WTC11 (cell line): ENCODE measurements at regions not wholly inside any gene's neighbourhood (a gene's known extent, or its start where the extent isn't known, plus 50 kb on each side); places are given as distances from the start of the nearest gene placed in this dataset.

Experiments used
- ATAC-seq: fragments of 200-7000 bp; cut with Tn5 transposase; 2 replicates; pipeline ENCODE4 v1.10.0; 2021; ENCODE audit warnings: mild to moderate bottlenecking, moderate library complexity
- CTCF ChIA-PET: fragments of 300-600 bp; sonication (Branson Sonifier 250); formaldehyde crosslinking; loops from one replicate; lab custom pipeline; 2021; ENCODE audit warnings: antibody characterized with exemption; lab: Charles Lee
- POLR2A ChIA-PET: fragments of 350-600 bp; sonication (Branson Sonifier 250); formaldehyde crosslinking; loops from one replicate; lab custom pipeline; 2021; ENCODE audit warnings: antibody characterized with exemption; lab: Charles Lee
- DNase-seq: peaks from one replicate; pipeline ENCODE4 v3.0.0; 2021; ENCODE audit warnings: low spot score
- H3K27ac Mint-ChIP-seq: 2 replicates; pipeline ENCODE4 v1.8.0; 2021; ENCODE audit warnings: mixed read lengths
- H3K27me3 Mint-ChIP-seq: 2 replicates; pipeline ENCODE4 v1.8.0; 2021; ENCODE audit warnings: low read depth, mild to moderate bottlenecking, moderate library complexity, mixed read lengths
- H3K36me3 Mint-ChIP-seq: 2 replicates; pipeline ENCODE4 v1.8.0; 2021; ENCODE audit warnings: mixed read lengths
- H3K4me1 Mint-ChIP-seq: 2 replicates; pipeline ENCODE4 v1.8.0; 2022; ENCODE audit warnings: mixed read lengths
- H3K4me3 Mint-ChIP-seq: 2 replicates; pipeline ENCODE4 v1.8.0; 2021; ENCODE audit warnings: mild to moderate bottlenecking, moderate library complexity, mixed read lengths
- H3K9me3 Mint-ChIP-seq: 2 replicates; pipeline ENCODE4 v1.8.0; 2021; ENCODE audit warnings: mixed read lengths
- AR ChIP-seq: fragments of 250-450 bp; sonication (Bioruptor Pico); IDR thresholded peaks from 2 replicates; pipeline ENCODE4 v1.9.0; 2021; ENCODE audit warnings: mild to moderate bottlenecking
- ESRRA ChIP-seq: sonication (generic); formaldehyde crosslinking; IDR thresholded peaks from 2 replicates; pipeline ENCODE4 v1.8.1; 2022; ENCODE audit warnings: mild to moderate bottlenecking, missing genetic modification reagents, borderline replicate concordance
- HMGA2 ChIP-seq: fragments of 250-450 bp; sonication (Bioruptor Pico); IDR thresholded peaks from 2 replicates; pipeline ENCODE4 v1.4.0; 2021; ENCODE audit warnings: mild to moderate bottlenecking, moderate library complexity
- JUN ChIP-seq: sonication (generic); formaldehyde crosslinking; IDR thresholded peaks from 2 replicates; pipeline ENCODE4 v1.8.0; 2023; ENCODE audit warnings: mild to moderate bottlenecking, missing genetic modification reagents
- MXD4 ChIP-seq: fragments of 250-450 bp; sonication (Bioruptor Pico); IDR thresholded peaks from 2 replicates; pipeline ENCODE4 v1.8.0; 2021; ENCODE audit warnings: mild to moderate bottlenecking, moderate library complexity, borderline replicate concordance
- MYBL2 ChIP-seq: sonication (generic); formaldehyde crosslinking; IDR thresholded peaks from 2 replicates; pipeline ENCODE4 v1.8.1; 2023; ENCODE audit warnings: mild to moderate bottlenecking, moderate library complexity, missing genetic modification reagents
- NFE2L1 ChIP-seq: sonication (generic); formaldehyde crosslinking; IDR thresholded peaks from 2 replicates; pipeline ENCODE4 v1.8.1; 2023; ENCODE audit warnings: missing genetic modification reagents
- NR2C2 ChIP-seq: sonication (generic); formaldehyde crosslinking; IDR thresholded peaks from 2 replicates; pipeline ENCODE4 v1.8.0; 2022; ENCODE audit warnings: mild to moderate bottlenecking, missing genetic modification reagents
- NR3C1 ChIP-seq: sonication (generic); formaldehyde crosslinking; conservative IDR thresholded peaks from 2 replicates; pipeline ENCODE4 v1.8.1; 2023; ENCODE audit warnings: low read depth, mild to moderate bottlenecking, missing genetic modification reagents
- RELA ChIP-seq: sonication (generic); formaldehyde crosslinking; IDR thresholded peaks from 2 replicates; pipeline ENCODE4 v1.8.1; 2022; ENCODE audit warnings: missing genetic modification reagents, mild to moderate bottlenecking, borderline replicate concordance
- SOX15 ChIP-seq: fragments of 250-450 bp; sonication (Bioruptor Pico); IDR thresholded peaks from 2 replicates; pipeline ENCODE4 v1.9.0; 2021; ENCODE audit warnings: mild to moderate bottlenecking
- ZNF121 ChIP-seq: sonication (generic); formaldehyde crosslinking; IDR thresholded peaks from 2 replicates; pipeline ENCODE4 v1.8.0; 2023; ENCODE audit warnings: missing genetic modification reagents
- ZNF232 ChIP-seq: sonication (generic); formaldehyde crosslinking; IDR thresholded peaks from 2 replicates; pipeline ENCODE4 v1.8.0; 2022; ENCODE audit warnings: mild to moderate bottlenecking, missing genetic modification reagents
- ZNF317 ChIP-seq: sonication (generic); formaldehyde crosslinking; IDR thresholded peaks from 2 replicates; pipeline ENCODE4 v1.8.1; 2023; ENCODE audit warnings: low read depth, mild to moderate bottlenecking, moderate library complexity, missing genetic modification reagents, borderline replicate concordance
- ZNF532 ChIP-seq: fragments of 250-450 bp; sonication (Bioruptor Pico); IDR thresholded peaks from 2 replicates; pipeline ENCODE4 v1.9.0; 2021; ENCODE audit warnings: mild to moderate bottlenecking, borderline replicate concordance
- TF ChIP-seq, protein P1 (sequence below): sonication (generic); formaldehyde crosslinking; IDR thresholded peaks from 2 replicates; pipeline ENCODE4 v1.8.1; 2022; ENCODE audit warnings: mild to moderate bottlenecking, moderate library complexity, missing genetic modification reagents
- TF ChIP-seq, protein P2 (sequence below): sonication (generic); formaldehyde crosslinking; IDR thresholded peaks from 2 replicates; pipeline ENCODE4 v1.8.1; 2022; ENCODE audit warnings: low read depth, missing genetic modification reagents, borderline replicate concordance
- TF ChIP-seq, protein P3 (sequence below): sonication (generic); formaldehyde crosslinking; IDR thresholded peaks from 2 replicates; pipeline ENCODE4 v1.8.1; 2023; ENCODE audit warnings: mild to moderate bottlenecking, missing genetic modification reagents, moderate library complexity
- TF ChIP-seq, protein P4 (sequence below): sonication (generic); formaldehyde crosslinking; IDR thresholded peaks from 2 replicates; pipeline ENCODE4 v1.8.1; 2023; ENCODE audit warnings: mild to moderate bottlenecking, missing genetic modification reagents
- TF ChIP-seq, protein P5 (sequence below): sonication (generic); formaldehyde crosslinking; IDR thresholded peaks from 2 replicates; pipeline ENCODE4 v1.8.1; 2022; ENCODE audit warnings: missing genetic modification reagents, borderline replicate concordance

DNA sequence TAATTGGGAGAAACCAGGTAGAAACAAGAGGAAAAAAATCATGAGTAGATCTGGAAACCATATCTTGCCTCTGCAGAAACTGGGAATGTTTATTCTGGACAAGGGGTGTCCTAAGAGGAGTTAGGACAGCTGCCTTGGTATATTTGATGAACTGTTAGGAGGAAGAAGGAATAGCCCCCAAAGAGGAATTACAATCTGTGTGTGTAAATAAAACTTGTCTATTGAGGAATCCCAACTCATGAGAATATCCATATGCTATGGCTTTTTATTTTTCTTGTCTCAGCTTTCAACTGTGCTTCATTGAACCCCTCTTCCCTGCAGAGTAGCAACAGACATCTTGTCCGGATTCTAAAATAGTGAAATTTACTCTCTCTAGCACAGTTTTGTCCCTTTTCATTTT, 423.5 kb upstream of the SLC14A2 start (continued):
- no peak for TF ChIP-seq ZNF532 (CRISPR knock-in tag)
- TF ChIP-seq ZNF232: no peak
- TF ChIP-seq, protein P1, sequence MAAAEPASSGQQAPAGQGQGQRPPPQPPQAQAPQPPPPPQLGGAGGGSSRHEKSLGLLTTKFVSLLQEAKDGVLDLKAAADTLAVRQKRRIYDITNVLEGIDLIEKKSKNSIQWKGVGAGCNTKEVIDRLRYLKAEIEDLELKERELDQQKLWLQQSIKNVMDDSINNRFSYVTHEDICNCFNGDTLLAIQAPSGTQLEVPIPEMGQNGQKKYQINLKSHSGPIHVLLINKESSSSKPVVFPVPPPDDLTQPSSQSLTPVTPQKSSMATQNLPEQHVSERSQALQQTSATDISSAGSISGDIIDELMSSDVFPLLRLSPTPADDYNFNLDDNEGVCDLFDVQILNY (CRISPR knock-in tag): no peak
- no peak for TF ChIP-seq ESRRA
- TF ChIP-seq, protein P2, sequence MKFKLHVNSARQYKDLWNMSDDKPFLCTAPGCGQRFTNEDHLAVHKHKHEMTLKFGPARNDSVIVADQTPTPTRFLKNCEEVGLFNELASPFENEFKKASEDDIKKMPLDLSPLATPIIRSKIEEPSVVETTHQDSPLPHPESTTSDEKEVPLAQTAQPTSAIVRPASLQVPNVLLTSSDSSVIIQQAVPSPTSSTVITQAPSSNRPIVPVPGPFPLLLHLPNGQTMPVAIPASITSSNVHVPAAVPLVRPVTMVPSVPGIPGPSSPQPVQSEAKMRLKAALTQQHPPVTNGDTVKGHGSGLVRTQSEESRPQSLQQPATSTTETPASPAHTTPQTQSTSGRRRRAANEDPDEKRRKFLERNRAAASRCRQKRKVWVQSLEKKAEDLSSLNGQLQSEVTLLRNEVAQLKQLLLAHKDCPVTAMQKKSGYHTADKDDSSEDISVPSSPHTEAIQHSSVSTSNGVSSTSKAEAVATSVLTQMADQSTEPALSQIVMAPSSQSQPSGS (CRISPR knock-in tag): no peak
- TF ChIP-seq AR: no peak
- TF ChIP-seq, protein P3, sequence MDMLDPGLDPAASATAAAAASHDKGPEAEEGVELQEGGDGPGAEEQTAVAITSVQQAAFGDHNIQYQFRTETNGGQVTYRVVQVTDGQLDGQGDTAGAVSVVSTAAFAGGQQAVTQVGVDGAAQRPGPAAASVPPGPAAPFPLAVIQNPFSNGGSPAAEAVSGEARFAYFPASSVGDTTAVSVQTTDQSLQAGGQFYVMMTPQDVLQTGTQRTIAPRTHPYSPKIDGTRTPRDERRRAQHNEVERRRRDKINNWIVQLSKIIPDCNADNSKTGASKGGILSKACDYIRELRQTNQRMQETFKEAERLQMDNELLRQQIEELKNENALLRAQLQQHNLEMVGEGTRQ (CRISPR knock-in tag): no peak
- TF ChIP-seq, protein P4, sequence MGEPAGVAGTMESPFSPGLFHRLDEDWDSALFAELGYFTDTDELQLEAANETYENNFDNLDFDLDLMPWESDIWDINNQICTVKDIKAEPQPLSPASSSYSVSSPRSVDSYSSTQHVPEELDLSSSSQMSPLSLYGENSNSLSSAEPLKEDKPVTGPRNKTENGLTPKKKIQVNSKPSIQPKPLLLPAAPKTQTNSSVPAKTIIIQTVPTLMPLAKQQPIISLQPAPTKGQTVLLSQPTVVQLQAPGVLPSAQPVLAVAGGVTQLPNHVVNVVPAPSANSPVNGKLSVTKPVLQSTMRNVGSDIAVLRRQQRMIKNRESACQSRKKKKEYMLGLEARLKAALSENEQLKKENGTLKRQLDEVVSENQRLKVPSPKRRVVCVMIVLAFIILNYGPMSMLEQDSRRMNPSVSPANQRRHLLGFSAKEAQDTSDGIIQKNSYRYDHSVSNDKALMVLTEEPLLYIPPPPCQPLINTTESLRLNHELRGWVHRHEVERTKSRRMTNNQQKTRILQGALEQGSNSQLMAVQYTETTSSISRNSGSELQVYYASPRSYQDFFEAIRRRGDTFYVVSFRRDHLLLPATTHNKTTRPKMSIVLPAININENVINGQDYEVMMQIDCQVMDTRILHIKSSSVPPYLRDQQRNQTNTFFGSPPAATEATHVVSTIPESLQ (CRISPR knock-in tag): no peak

GRCh38 chr18:45197526-45197970, 417.7 kb upstream of the SLC14A2 start:
- no peak for ATAC-seq
- TF ChIP-seq ZNF121 (no peak), NFE2L1 (CRISPR knock-in tag) (no peak), RELA (CRISPR knock-in tag) (no peak), SOX15 (no peak), HMGA2 (no peak), NR2C2 (CRISPR knock-in tag) (no peak), MXD4 (CRISPR knock-in tag) (no peak), MYBL2 (CRISPR knock-in tag) (no peak), JUN (CRISPR knock-in tag) (no peak), ZNF317 (CRISPR knock-in tag) (no peak), NR3C1 (CRISPR knock-in tag) (no peak)
- TF ChIP-seq, protein P5, sequence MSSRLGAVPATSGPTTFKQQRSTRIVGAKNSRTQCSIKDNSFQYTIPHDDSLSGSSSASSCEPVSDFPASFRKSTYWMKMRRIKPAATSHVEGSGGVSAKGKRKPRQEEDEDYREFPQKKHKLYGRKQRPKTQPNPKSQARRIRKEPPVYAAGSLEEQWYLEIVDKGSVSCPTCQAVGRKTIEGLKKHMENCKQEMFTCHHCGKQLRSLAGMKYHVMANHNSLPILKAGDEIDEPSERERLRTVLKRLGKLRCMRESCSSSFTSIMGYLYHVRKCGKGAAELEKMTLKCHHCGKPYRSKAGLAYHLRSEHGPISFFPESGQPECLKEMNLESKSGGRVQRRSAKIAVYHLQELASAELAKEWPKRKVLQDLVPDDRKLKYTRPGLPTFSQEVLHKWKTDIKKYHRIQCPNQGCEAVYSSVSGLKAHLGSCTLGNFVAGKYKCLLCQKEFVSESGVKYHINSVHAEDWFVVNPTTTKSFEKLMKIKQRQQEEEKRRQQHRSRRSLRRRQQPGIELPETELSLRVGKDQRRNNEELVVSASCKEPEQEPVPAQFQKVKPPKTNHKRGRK: no peak

More at GRCh38 chr18:45197526-45197970, 417.7 kb upstream of the SLC14A2 start:
- peaks cover 5% of the 10 kb centered on the region; the same call in 1 of the 2 replicates for H3K9me3 Mint-ChIP-seq
- no peaks in the 10 kb centered on the region for H3K27me3 Mint-ChIP-seq
- H3K27ac Mint-ChIP-seq: no peak overlapping the region
- H3K36me3 Mint-ChIP-seq: no peaks in the 10 kb centered on the region
- DNase-seq: no peak
- CTCF ChIA-PET: interaction anchor here (1.8 kb wide), 1 partner anchor 15 kb away, joined by 7 read pairs; no protein-coding TSS in a partner anchor
- no peak overlapping the region for H3K4me3 Mint-ChIP-seq
- H3K4me1 Mint-ChIP-seq: no peaks in the 10 kb centered on the region
- POLR2A ChIA-PET: no interaction called here
